BLaER1 treated with 17β-estradiol and CSF1 and Interleukin-3, amounts not matched to agents 10 nM and 100 nM (cell line): ENCODE measurements at regions not wholly inside any gene's neighbourhood (a gene's known extent, or its start where the extent isn't known, plus 50 kb on each side); places are given as distances from the start of the nearest gene placed in this dataset.
"Not testable (repeated sequence)": the region's sequence is repeated elsewhere in the genome, so short reads cannot be mapped to it uniquely, and the experiment has no call there.

Source experiments
- H3K27ac ChIP-seq, 11 experiments: shearing (Covaris generic); formaldehyde crosslinking; 2 replicates each; pipeline ENCODE4 v1.8.1; 2022
- H3K27me3 ChIP-seq, 11 experiments: shearing (Covaris generic); formaldehyde crosslinking; 2 replicates each; pipeline ENCODE4 v1.8.1; 2022
- H3K36me3 ChIP-seq, 11 experiments: shearing (Covaris generic); formaldehyde crosslinking; 2 replicates each; pipeline ENCODE4 v1.8.1; 2022
- H3K4me1 ChIP-seq, 10 experiments: shearing (Covaris generic); formaldehyde crosslinking; 2 replicates each; pipeline ENCODE4 v1.8.1; 2022
- H3K4me2 ChIP-seq, 11 experiments: shearing (Covaris generic); formaldehyde crosslinking; 2 replicates each; pipeline ENCODE4 v1.8.1; 2022
- H3K4me3 ChIP-seq, 10 experiments: shearing (Covaris generic); formaldehyde crosslinking; 2 replicates each; pipeline ENCODE4 v1.8.1; 2022
- H3K9ac ChIP-seq, 11 experiments: shearing (Covaris generic); formaldehyde crosslinking; 2 replicates each; pipeline ENCODE4 v1.8.1; 2022
- H3K9me3 ChIP-seq, 11 experiments: shearing (Covaris generic); formaldehyde crosslinking; replicated peaks in 1 of 11; 2 replicates each; pipeline ENCODE4 v1.8.1; 2022
- H4K20me1 ChIP-seq, 11 experiments: shearing (Covaris generic); formaldehyde crosslinking; 2 replicates each; pipeline ENCODE4 v1.8.1; 2022
- Cebpa-rat ChIP-seq, 11 experiments: shearing (Covaris generic); IDR thresholded peaks; 2 replicates each; pipeline ENCODE4 v1.8.1; 2022

GRCh38 chrX:92283308-92283707, 504.1 kb downstream of the PCDH11X start:
- Histone ChIP-seq H3K9me3 (no peaks in the 10 kb centered on the region), H3K27me3 (peaks cover 35 to 82% (median 68%) of the 10 kb centered on the region in 11 experiments; a peak in 21 of 22 replicates), H4K20me1 (no peaks in the 10 kb centered on the region), H3K9ac (no peak overlapping the region), H3K4me2 (no peak overlapping the region), H3K4me1 (no peaks in the 10 kb centered on the region), H3K36me3 (no peaks in the 10 kb centered on the region), H3K27ac (no peak overlapping the region), H3K4me3 (no peak overlapping the region)
- no peak for TF ChIP-seq Cebpa-rat (IDR thresholded peaks at IDR 0.05)

DNA sequence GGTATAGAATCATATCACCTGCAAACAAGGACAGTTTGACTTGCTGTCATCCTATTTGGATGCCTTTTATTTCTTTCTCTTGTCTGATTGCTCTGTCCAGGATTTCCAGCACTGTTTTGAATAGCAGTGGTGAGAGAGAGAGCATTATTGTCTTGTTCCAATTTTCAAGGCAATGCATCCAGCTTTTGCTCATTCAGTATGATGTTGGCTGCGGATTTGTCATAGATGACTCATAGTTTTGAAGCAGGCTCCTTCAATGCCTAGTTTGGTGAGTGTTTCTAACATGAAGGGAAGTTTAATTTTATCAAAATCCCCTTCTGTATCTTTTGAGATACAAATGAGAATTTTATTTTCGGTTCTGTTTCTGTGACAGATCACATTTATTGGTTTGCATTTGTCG, 518.9 kb downstream of the PCDH11X start:
- not testable (repeated sequence) for H4K20me1 ChIP-seq, H3K36me3 ChIP-seq, H3K27ac ChIP-seq, H3K9ac ChIP-seq, H3K4me3 ChIP-seq, H3K4me2 ChIP-seq, H3K4me1 ChIP-seq, H3K9me3 ChIP-seq
- H3K27me3 ChIP-seq = peaks cover 0 to 43% (median 30%) of the 10 kb centered on the region in 11 experiments; a peak in 16 of 22 replicates

GRCh38 chrX:92333194-92333593, 554.0 kb downstream of the PCDH11X start:
- H3K36me3 ChIP-seq, H3K4me2 ChIP-seq, H3K27ac ChIP-seq, H3K4me3 ChIP-seq, H4K20me1 ChIP-seq, H3K4me1 ChIP-seq, H3K9ac ChIP-seq, H3K9me3 ChIP-seq: not testable (repeated sequence)
- peaks cover 0 to 35% (median 21%) of the 10 kb centered on the region in 11 experiments; a peak in 14 of 22 replicates for H3K27me3 ChIP-seq

- not testable (repeated sequence) for H3K27ac ChIP-seq, H4K20me1 ChIP-seq, H3K9ac ChIP-seq, H3K4me3 ChIP-seq, H3K4me2 ChIP-seq, H3K36me3 ChIP-seq, H3K4me1 ChIP-seq, H3K9me3 ChIP-seq
- H3K27me3 ChIP-seq = peaks cover 5 to 47% (median 35%) of the 10 kb centered on the region in 11 experiments; a peak in 19 of 22 replicates
These were observed 571.9 kb downstream of the PCDH11X start for GRCh38 chrX:92351065-92351464.

- peaks cover 5 to 47% (median 32%) of the 10 kb centered on the region in 11 experiments; a peak in 19 of 22 replicates for H3K27me3 ChIP-seq
- no peaks in the 10 kb centered on the region for H4K20me1 ChIP-seq
- H3K4me1 ChIP-seq = no peaks in the 10 kb centered on the region
- H3K9ac ChIP-seq = no peak overlapping the region
- no peaks in the 10 kb centered on the region for H3K36me3 ChIP-seq
- TF ChIP-seq Cebpa-rat (IDR thresholded peaks at IDR 0.05) = no peak
- no peak overlapping the region for H3K4me2 ChIP-seq
- no peak overlapping the region for H3K4me3 ChIP-seq
- no peaks in the 10 kb centered on the region for H3K9me3 ChIP-seq
- H3K27ac ChIP-seq = no peak overlapping the region
These were observed 572.3 kb downstream of the PCDH11X start for GRCh38 chrX:92351511-92351910.
